CD4-positive, alpha-beta T cell (primary cell): ENCODE measurements at regions not wholly inside any gene's neighbourhood (a gene's known extent, or its start where the extent isn't known, plus 50 kb on each side); places are given as distances from the start of the nearest gene placed in this dataset.

Experiments used
- ATAC-seq: fragments of 200-7000 bp; cut with Tn5 transposase; one replicate; pipeline ENCODE4 v1.10.0; 2022; ENCODE audit warnings: mild to moderate bottlenecking; ENCODE audit not compliant: poor library complexity
- CTCF ChIA-PET: fragments of 350-600 bp; sonication (Branson Sonifier 250); formaldehyde crosslinking; loops from one replicate; lab custom pipeline; 2021; ENCODE audit warnings: antibody characterized with exemption, inconsistent platforms; lab: Charles Lee
- POLR2A ChIA-PET: fragments of 350-600 bp; sonication (Branson Sonifier 250); formaldehyde crosslinking; loops from one replicate; lab custom pipeline; 2021; ENCODE audit warnings: antibody characterized with exemption, inconsistent platforms; lab: Charles Lee
- DNase-seq, 14 experiments: peaks; one replicate each; pipeline ENCODE4 v3.0.0-alpha.2; 2013 to 2020; ENCODE audit warnings: mixed read lengths in 2 of 14
- H3K27ac ChIP-seq, 2 donors: one replicate each; pipeline versions ENCODE4 v1.5.1 to v1.7.0; 2013; ENCODE audit warnings: low read length in 2 of 2, low read depth in 1 of 2, mild to moderate bottlenecking in 1 of 2
- H3K27me3 ChIP-seq, 2 experiments: 1 replicate in 1 of 2; 2 replicates in 1 of 2; pipeline versions ENCODE4 v1.6.1 to v1.7.0; 2013; ENCODE audit warnings: low read length in 2 of 2, control low read depth in 1 of 2, mild to moderate bottlenecking in 1 of 2, moderate library complexity in 1 of 2; ENCODE audit not compliant: insufficient read depth in 2 of 2, control insufficient read depth in 1 of 2
- H3K36me3 ChIP-seq: one replicate; pipeline ENCODE4 v1.6.1; 2013; ENCODE audit warnings: low read length, control low read depth; ENCODE audit not compliant: insufficient read depth
- H3K4me1 ChIP-seq: one replicate; pipeline ENCODE4 v1.6.1; 2013; ENCODE audit warnings: low read length, control low read depth; ENCODE audit not compliant: insufficient read depth
- H3K4me3 ChIP-seq: one replicate; pipeline ENCODE4 v1.5.1; 2013; ENCODE audit warnings: mild to moderate bottlenecking, low read length, moderate library complexity
- H3K9me3 ChIP-seq, 2 experiments: 1 replicate in 1 of 2; 2 replicates in 1 of 2; pipeline versions ENCODE4 v1.6.1 to v1.7.0; 2013; ENCODE audit warnings: low read length in 2 of 2, mild to moderate bottlenecking in 2 of 2, control low read depth in 1 of 2, moderate library complexity in 1 of 2; ENCODE audit not compliant: control insufficient read depth in 1 of 2, insufficient read depth in 1 of 2
- H3K27ac Mint-ChIP-seq: one replicate; pipeline ENCODE4 v1.8.0; 2020; ENCODE audit warnings: mixed read lengths
- H3K27me3 Mint-ChIP-seq: one replicate; pipeline ENCODE4 v1.8.0; 2021; ENCODE audit warnings: mixed read lengths
- H3K36me3 Mint-ChIP-seq: one replicate; pipeline ENCODE4 v1.8.0; 2021; ENCODE audit warnings: low read depth, mixed read lengths
- H3K4me1 Mint-ChIP-seq: one replicate; pipeline ENCODE4 v1.8.0; 2021; ENCODE audit warnings: low read depth, mixed read lengths
- H3K4me3 Mint-ChIP-seq: one replicate; pipeline ENCODE4 v1.8.0; 2020; ENCODE audit warnings: mild to moderate bottlenecking, mixed read lengths
- H3K9me3 Mint-ChIP-seq: one replicate; pipeline ENCODE4 v1.8.0; 2020; ENCODE audit warnings: mixed read lengths
- intact Hi-C, 2 experiments: fragments of 100-400 bp; cut with DNase I in 1 of 2; cut with micrococcal nuclease in 1 of 2; formaldehyde crosslinking; loops; one replicate each; pipeline versions ENCODE4 v1.15.1 to v1.9.0; 2023 to 2025; cut with DNase I, micrococcal nuclease
- TF ChIP-seq, protein P1 (sequence below): fragments of 200-600 bp; IDR thresholded peaks from one replicate; pipeline ENCODE4 v1.8.0; 2022; ENCODE audit warnings: antibody characterized with exemption, mild to moderate bottlenecking

DNA sequence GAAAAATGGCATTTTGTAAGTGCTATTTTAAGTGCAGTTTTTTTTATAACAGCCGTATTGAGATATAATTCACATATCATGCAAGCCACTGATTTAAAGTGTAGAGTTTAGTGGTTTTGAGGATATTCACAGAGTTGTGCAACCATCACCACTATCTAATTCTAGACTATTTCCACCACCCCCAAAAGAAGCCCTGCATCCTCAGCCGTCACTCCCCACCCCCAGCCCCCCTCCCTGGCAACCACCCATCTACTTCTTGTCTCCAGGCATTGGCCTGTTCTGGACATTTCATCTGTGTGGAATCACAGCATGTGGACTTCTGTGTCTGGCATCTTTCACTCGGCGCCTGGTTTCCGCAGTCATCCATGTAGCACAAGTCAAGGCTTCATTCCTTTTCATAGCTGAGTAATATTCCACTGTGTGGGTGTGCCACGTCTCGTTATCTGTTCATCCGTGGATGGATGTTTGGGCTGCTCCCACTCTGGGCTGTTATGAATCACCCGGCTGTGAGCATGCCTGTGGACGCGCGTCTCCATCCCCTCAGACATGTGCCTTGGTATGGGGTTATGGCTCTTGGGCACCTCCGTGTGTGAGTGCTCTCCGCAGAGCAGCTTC lies 138.4 kb upstream of the CIBAR2 start:
- Mint-ChIP-seq H3K4me3 (no peak overlapping the region), H3K27ac (no peak overlapping the region), H3K4me1 (peaks cover 2% of the 10 kb centered on the region), H3K27me3 (peaks cover 6% of the 10 kb centered on the region), H3K36me3 (no peaks in the 10 kb centered on the region), H3K9me3 (no peaks in the 10 kb centered on the region)
- H3K9me3 ChIP-seq = no peaks in the 10 kb centered on the region
- intact Hi-C loops = no loop called here
- CTCF ChIA-PET = no interaction called here
- H3K27me3 ChIP-seq = no peaks in the 10 kb centered on the region
- H3K36me3 ChIP-seq = no peaks in the 10 kb centered on the region
- TF ChIP-seq, protein P1, sequence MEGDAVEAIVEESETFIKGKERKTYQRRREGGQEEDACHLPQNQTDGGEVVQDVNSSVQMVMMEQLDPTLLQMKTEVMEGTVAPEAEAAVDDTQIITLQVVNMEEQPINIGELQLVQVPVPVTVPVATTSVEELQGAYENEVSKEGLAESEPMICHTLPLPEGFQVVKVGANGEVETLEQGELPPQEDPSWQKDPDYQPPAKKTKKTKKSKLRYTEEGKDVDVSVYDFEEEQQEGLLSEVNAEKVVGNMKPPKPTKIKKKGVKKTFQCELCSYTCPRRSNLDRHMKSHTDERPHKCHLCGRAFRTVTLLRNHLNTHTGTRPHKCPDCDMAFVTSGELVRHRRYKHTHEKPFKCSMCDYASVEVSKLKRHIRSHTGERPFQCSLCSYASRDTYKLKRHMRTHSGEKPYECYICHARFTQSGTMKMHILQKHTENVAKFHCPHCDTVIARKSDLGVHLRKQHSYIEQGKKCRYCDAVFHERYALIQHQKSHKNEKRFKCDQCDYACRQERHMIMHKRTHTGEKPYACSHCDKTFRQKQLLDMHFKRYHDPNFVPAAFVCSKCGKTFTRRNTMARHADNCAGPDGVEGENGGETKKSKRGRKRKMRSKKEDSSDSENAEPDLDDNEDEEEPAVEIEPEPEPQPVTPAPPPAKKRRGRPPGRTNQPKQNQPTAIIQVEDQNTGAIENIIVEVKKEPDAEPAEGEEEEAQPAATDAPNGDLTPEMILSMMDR = no peak
- peaks cover 7% of the 10 kb centered on the region for H3K4me1 ChIP-seq
- H3K27ac ChIP-seq = no peak overlapping the region
- H3K4me3 ChIP-seq = no peak overlapping the region
- ATAC-seq = no peak
- no peak for DNase-seq
- POLR2A ChIA-PET = no interaction called here

DNA sequence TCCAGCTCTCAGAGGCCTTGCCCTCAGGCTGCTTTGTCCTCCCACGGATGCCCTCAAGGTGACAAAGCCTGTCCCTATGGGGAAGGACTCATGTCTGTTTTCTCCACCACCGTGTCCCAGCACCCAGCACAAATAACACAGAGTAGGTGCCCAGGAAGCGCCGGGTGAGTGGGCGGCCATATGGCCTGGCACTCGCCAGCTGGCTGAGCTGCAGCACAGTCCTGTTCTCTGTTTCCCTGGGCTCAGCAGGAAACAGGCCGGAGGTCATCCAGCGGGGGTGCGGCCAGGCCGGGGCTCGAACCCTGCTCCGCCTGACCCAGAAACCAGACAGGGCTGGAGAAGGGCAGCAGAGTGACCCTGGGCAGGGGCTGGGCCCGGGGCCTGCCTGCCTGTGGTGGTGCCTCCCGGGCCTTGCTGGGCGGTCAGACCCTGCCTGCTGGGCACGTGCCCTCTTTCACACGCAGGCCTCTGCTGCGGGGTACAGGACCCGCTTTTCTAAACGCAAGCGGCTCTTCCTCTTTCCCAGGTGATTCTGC lies 139.0 kb upstream of the CIBAR2 start:
- H3K27ac Mint-ChIP-seq = no peak overlapping the region
- CTCF ChIA-PET = no interaction called here
- H3K4me1 ChIP-seq = peaks cover 4% of the 10 kb centered on the region
- no peaks in the 10 kb centered on the region for H3K36me3 Mint-ChIP-seq
- POLR2A ChIA-PET = no interaction called here
- intact Hi-C loops = no loop called here
- H3K9me3 Mint-ChIP-seq = no peaks in the 10 kb centered on the region
- H3K27me3 ChIP-seq = no peaks in the 10 kb centered on the region
- no peaks in the 10 kb centered on the region for H3K36me3 ChIP-seq
- ATAC-seq (no peak), DNase-seq (no peak)
- H3K4me1 Mint-ChIP-seq = no peaks in the 10 kb centered on the region
- H3K27ac ChIP-seq = no peak overlapping the region
- H3K4me3 ChIP-seq = no peak overlapping the region
- H3K9me3 ChIP-seq = no peaks in the 10 kb centered on the region
- H3K4me3 Mint-ChIP-seq = no peak overlapping the region
- TF ChIP-seq, protein P1 = no peak
- peaks cover 3% of the 10 kb centered on the region for H3K27me3 Mint-ChIP-seq

DNA sequence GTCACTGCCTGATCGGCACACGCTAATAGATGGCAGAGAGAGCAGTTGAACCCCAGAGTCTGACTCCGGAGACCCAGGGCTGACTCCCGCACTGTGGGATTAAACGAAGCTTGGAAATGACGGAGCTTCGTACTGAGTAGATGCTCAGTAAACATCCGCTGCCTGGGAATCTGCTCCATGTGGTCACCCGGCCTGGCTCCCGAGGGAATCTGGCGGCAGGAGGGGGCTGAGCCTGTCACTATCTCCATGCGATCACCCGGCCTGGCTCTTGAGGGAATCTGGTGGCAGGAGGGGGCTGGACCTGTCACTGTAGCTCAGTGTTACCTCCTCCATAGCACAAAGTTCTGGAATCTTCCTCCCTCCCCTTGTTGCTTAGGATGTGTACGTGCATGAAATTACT lies 139.7 kb upstream of the CIBAR2 start:
- DNase-seq (no peak), ATAC-seq (no peak)
- H3K9me3 Mint-ChIP-seq = no peaks in the 10 kb centered on the region
- CTCF ChIA-PET = interaction anchor here (1.7 kb wide), 1 partner anchor 8 kb away, joined by 4 read pairs; no protein-coding TSS in a partner anchor
- Histone ChIP-seq H3K9me3 (no peaks in the 10 kb centered on the region), H3K4me3 (no peak overlapping the region), H3K27me3 (no peaks in the 10 kb centered on the region), H3K36me3 (no peaks in the 10 kb centered on the region), H3K4me1 (peaks cover 4% of the 10 kb centered on the region), H3K27ac (no peak overlapping the region)
- no peaks in the 10 kb centered on the region for H3K4me1 Mint-ChIP-seq
- TF ChIP-seq, protein P1 = no peak
- H3K27ac Mint-ChIP-seq = no peak overlapping the region
- H3K36me3 Mint-ChIP-seq = no peaks in the 10 kb centered on the region
- intact Hi-C loops = no loop called here
- POLR2A ChIA-PET = no interaction called here
- no peak overlapping the region for H3K4me3 Mint-ChIP-seq
- H3K27me3 Mint-ChIP-seq = peaks cover 7% of the 10 kb centered on the region
